Stimulated activated CD4-positive, alpha-beta T cell treated with anti-CD3 and anti-CD28 coated beads, TNF-alpha, amount 100 ng/mL, for 24 hours (primary cell): ENCODE measurements at regions not wholly inside any gene's neighbourhood (a gene's known extent, or its start where the extent isn't known, plus 50 kb on each side); places are given as distances from the start of the nearest gene placed in this dataset.
"Not testable (repeated sequence)": the region's sequence is repeated elsewhere in the genome, so short reads cannot be mapped to it uniquely, and the experiment has no call there.

Source experiments
- DNase-seq, 3 experiments: peaks; one replicate each; pipeline ENCODE4 v3.0.0-alpha.2; 2020; ENCODE audit warnings: low read depth in 3 of 3

DNA sequence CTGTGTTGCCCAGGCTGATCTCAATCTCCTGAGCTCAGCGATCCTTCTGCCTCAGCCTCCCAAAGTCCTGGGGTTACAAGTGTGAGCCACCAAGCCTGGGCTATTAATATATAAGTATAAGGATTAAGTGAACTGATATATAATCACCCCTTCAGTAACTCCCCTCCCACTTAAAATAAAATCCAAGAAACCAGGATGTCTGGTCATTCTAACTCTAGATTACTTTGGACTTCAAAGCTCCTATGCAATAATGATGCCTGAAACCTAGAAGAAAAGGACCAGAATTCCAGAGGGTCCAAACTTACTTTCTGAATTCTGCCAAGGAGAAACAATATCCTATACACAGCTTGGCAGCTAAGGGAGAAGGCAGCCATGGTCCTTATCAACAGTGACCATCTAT lies 206.8 kb upstream of the ZNF217 start:
- no peak for DNase-seq

DNA sequence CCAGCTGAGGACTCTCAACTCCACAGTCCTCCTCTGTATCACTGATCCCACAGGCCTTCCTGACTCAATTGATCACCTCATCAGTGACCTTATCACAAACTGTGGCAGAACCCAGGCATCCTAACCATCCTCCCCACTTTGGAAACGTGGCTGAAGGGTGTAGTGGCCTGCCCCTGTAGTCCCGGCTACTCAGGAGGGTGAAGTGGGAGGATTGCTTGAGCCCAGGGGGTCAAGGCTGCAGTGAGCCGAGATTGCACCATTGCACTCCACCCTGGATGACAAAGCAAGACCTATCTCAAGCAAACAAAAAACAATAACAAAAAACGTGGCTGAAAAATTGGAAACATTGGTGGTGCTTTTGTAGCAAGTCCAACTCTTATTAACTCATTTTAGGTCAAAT lies 203.4 kb upstream of the ZNF217 start:
- DNase-seq = no peak

DNA sequence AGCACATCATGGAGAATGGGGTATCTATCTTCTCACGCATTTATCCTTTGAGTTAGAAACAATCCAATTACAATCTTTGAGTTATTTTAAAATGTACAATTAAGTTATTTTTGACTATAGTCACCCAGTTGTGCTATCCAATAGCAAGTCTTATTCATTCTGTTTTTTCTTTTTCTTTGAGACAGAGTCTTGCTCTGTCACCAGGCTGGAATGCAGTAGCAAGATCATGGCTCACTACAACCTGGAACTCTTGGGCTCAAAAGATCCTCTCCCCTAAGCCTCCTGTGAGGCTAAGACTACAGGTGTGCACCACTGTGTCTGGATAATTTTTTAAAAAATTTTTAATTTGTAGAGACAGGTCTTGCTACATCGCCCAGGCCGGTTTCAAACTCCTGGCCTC lies 201.5 kb upstream of the ZNF217 start:
- no peak for DNase-seq

DNA sequence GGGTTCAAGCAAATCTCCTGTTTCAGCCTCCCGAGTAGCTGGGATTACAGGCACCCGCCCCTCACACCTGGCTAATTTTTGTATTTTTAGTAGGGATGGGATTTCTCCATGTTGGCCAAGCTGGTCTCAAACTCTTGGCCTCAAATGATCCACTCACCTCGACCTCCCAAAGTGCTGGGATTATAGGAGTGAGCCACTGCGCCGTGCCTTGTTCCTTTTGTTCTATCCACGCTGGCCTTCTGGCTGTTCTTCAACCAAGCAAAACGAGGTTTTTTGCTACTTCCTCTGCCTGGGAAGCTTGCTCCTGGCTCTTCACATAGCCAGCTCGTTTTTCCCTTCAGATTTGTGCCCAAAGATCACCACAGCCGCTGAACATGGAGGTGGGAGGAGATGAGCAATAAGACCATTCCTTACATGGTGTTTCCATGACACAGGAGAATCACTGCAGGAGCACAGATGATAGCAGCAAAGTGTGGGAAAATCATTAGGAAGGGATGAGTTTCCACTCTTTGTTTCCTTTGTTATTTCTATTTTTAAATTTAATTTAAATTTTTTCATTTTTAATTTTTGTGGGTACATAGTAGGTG lies 201.0 kb upstream of the ZNF217 start:
- no peak for DNase-seq

DNA sequence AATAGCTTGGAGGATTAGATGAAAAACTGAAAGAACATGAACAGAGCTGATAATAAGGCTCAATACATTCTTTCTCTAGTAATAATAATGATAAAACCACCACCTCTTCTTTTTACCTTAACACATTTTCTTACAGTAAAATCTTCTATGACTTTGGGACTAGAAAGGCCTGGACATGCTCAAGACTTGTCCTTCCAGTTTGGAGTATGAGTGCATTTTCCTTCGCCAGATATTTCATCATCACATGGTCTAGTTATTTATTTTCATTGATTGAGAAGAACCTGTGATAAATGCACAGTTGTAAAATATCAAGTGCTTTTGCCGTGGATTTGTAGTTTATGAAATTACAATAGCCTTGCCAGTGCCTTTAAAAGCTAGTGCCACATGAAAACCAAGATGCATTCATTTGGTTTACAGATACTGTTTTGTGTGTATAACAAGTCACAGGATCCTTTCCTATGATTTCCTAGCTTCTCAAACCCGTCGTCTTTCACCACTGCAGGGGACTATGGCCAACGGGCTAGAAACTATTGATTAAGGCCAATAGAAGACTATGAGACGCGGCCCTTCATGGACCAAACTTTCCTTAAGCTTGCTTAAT lies 200.2 kb upstream of the ZNF217 start:
- no peak for DNase-seq

DNA sequence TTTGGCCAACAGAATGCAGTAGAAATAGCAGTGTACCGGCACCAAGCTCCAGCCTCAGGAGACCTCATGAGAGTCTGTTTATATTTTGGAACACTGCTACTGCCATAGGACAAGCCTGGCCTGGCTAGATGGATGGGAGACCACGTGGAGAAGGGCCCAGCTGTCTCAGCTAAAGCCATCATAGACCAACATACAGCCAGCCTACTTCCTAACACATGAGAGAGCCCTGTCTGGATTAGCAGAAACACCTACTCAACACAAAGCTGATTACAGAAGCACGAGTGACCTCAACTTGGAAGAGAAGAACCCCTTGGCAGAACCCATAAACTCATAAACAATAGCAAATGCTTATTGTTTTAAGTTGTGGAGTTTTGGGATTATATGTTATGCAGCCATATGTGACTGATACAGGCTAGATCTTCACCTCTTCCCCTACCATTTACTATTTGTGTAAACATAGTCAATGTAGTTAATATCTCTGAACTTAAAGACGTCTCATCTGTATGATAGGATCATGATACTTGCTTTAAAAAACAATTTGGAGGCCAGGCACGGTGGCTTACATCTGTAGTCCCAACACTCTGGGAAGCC lies 199.4 kb upstream of the ZNF217 start:
- no peak for DNase-seq

DNA sequence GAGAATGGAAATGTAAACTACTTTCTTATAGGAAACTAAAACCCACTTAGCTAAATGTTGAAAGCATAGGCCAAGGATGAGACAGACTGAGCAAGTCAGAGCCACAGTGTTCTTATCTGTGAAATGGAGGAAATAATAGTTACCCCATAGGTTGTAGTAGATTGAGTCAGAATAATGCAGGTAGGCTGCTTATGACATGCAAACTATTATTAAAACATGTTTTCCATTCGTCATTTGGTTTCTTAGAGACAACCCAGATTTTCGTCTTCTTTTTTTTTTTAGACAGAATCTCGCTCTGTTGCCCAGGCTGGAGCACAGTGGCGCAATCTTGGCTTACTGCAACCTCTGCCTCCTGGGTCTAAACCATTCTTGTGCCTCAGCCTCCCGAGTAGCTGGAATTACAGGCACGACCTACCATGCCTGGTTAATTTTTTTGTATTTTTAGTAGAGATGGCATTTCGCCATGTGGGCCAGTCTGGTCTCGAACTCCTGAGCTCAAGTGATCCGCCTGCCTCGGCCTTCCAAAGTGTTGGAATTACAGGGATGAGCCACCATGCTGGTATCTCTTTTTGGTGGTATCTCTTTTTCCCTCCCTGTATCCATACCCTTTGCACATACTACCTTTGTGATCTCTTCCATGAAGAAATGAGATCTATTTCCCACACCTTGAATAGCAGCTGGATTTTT lies 196.5 kb upstream of the ZNF217 start:
- no peak for DNase-seq

DNA sequence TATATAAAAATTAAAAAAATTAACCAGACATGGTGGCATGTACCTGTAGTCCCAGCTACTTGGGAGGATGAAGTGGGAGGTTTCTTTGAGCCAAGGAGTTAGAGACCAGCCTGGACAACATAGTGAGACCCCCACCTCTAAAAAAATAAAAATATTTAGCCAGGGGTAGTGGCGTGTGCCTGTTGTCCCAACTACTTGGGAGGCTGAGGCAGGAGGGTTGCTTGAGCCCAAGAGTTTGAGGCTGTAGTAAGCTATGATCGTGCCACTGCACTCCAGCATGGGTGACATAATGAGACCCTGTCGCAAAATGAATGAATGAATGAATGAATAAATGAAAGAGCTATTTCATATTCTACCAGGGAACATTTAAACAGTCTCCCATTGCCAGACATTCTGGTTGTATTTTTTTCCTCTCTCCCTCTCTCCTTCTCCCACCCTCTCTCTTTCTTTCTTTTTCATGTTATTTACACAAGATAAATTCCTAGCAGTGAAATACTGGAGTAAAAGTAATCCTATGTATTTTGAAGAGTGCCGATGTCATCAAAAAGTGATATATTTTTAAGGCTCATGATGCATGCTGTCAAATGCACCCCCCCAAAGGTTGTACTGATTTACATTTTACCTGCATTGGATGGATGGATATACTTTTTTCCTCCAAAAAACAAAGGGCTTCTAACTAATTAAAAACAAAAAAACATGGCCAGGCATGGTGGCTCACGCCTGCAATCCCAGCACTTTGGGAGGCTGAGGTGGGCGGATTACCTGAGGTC lies 194.8 kb upstream of the ZNF217 start:
- no peak for DNase-seq

DNA sequence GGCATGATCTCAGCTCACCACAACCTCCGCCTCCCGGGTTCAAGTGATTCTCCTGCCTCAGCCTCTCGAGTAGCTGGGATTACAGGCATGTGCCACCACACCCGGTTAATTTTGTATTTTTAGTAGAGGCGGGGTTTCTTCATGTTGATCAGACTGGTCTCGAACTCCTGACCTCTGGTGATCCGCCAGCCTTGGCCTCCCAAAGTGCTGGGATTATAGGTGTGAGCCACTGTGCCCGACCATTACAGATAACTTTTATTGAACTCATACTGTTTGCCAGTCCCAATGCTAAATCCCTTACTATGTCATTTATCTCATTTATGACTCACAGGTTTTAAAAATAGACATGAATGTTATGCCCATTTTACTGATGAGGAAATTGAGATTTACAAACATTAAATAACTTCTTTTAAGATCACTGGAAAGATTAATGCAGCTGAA lies 193.9 kb upstream of the ZNF217 start:
- DNase-seq = not testable (repeated sequence)

DNA sequence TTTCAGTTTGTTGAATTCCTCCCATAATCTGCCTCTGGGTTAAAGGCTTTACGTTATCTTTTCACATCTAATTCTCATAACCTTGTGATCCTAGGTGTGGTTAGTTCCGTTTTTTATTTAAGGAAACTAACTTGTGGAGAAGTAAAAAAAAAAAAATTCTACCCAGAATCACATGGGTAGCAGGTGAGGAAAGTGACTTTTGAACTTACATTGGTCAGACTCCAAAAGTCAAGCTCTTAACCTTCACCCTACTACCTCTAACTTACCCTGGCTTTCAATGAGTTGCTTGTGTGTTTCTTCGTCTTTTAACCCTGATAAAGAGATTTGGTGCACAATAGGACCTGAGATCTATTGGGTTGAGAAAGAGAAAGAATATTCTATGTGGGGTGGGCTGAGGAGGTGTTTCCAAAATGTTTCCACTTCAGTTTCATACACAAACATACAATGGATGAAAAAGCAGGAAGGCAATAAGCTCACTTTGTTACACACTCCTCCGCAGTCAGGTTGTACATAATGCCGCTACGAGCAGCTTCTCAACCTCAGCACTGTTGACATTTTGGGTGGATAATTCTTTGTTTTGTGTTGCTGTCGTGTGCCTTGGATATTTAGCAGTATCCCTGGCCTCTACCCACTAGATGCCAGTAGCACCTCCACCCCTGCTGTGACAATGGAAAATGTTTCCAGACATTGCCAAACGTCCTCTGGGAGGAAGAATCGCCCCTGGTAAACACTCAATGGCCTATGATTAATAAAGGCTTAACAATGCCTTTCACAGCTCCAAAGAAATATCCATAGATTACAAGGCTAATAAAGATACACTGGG lies 193.0 kb upstream of the ZNF217 start:
- no peak for DNase-seq

DNA sequence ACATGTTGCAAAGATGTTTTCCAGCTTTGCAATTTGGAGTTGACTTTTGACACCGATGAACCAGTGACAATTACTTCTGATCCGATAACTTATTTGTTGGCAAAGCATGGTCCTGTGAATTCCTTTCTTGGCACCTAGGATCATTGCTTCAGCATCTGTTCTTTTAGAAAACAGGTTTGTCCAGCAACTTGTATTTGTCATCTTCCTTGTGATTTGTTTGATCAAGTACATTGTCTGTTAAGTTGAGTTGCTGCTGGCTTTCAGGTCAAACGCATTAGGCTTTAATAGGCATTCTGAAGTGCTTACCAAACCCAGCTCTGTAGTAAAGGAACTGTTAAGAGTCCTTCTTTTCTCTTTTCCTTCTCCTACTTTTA lies 192.4 kb upstream of the ZNF217 start:
- no peak for DNase-seq

DNA sequence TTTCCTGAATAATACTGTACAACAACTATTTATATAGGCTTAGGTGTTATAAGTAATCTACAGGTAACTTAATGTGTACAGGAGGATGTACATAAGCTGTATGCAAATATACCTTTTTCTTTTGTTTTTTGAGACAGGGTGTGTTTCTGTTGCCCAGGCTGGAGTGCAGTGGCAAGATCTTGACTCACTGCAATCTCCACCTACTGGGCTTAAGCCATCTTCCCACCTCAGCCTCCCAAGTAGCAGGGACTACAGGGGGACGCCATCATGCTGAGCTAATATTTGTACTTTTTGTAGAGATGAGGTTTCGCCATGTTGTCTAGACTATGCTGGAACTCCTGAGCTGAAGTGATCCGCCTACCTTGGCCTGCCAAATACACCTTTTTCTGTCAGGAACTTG lies 191.7 kb upstream of the ZNF217 start:
- DNase-seq = no peak

DNA sequence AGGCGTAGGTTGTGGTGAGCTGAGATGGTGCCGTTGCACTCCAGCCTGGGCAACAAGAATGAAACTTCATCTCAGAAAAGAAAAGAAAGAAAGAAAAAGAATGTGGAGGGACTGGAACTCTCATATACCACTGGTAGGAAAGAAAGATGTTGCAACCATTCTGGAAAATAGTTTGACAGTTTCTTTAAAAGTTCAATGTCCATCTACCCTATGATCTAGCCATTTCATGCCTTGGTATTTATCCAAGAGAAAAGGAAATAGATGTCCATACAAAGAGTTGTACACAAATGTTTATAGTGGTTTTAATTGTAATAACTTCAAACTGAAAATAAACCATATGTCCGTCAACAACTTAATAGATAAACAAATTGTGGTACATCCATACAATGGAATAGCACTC lies 190.1 kb upstream of the ZNF217 start:
- DNase-seq = no peak

DNA sequence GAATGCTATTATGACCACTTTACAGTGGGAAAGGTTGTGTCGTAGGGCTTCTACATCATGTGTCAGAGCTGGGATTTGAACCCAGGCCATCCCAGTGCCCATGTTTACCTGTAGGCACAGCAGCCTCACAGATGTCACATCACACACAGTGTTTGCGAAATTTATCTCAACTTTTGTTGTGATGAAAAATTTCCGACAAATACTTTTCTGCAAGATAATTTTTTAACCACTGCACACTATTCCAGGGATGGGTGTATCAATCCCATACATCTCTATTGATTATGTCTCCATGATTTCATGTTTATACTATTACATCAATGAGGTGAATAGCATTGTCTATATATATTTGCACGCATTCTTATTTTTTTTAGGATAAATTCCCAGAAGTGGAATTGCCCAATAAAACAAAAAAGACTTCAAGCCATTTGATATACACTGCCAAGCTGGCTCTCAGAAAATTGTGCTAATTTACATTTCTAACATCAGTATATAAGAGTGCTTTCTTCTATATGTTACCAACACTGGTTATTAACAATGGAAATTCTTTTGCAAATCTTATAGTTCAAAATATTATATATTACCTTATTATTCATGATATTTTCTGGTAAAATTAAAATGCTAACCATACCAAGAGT lies 189.1 kb upstream of the ZNF217 start:
- DNase-seq = no peak

DNA sequence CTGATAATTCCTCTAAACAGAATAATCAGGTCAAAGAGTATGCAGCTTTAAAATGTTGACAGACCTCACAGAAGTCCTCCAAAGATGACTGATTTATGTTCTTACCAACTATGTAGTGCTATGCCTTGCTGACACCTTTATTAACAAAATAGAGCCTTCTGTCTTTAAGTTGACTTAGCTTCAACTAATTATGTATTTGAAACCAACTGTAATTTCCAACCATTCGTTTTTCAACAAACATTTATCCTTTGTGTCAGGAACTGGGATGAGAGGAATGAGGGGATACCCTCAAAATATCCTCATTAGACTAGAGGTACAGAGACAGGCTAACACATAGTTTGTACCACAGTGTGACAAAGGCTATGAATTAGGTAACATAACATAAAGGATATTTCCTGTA lies 186.2 kb upstream of the ZNF217 start:
- no peak for DNase-seq

DNA sequence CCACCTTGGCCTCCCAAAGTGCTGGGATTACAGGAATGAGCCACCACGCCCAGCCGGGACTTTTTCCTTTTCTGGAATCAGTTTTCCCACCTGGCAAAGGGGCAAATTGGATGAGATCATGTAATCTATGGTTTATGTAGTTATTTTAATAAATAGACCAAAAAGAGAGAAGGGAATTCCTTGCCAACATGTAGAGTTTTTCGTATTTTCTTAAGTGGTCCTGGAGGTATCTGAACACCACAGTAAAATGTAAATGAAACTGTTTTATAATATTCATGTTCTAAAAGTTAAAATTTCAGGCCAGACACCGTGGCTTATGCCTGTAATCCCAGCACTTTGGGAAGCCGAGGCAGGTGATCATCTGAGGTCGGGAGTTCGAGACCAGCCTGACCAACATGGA lies 185.1 kb upstream of the ZNF217 start:
- no peak for DNase-seq

DNA sequence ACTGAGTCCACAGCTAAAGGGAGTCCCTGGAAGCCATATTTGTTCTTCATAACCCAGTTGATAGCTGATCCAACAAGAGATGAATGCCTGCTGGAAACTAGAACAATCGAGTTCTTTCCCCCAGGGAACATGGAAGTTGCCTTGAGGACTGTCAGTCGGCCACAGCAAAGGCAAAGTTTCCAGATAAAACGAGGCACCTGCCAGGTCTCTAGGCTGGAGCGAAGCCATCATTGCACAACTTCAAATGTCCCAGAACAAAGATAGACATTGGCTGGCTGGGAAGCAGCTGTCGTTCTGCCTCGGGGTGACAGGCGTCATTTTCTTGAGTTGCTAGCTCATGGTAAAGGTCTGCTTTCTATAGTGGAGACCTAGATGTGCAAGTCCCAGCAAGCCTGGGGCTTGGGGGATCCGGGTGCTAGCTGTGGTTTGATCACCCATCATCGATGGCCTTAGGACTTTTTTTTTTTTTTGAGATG lies 184.4 kb upstream of the ZNF217 start:
- no peak for DNase-seq

DNA sequence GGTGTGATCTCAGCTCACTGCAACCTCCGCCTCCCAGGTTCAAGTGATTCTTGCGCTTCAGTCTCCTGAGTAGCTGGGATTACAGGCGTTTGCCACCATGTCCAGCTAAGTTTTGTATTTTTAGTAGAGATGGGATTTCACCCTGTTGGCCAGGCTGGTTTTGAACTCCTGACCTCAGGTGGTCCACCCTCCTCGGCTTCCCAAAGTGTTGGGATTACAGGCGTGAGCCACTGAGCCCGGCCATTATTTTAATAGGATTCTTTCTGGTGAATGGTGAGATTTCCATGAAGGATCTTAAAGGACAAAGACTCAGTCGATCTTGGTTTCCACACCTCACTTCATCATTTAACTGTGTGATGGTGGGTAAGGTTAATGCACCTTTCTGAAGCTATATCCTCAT lies 183.8 kb upstream of the ZNF217 start:
- not testable (repeated sequence) for DNase-seq

DNA sequence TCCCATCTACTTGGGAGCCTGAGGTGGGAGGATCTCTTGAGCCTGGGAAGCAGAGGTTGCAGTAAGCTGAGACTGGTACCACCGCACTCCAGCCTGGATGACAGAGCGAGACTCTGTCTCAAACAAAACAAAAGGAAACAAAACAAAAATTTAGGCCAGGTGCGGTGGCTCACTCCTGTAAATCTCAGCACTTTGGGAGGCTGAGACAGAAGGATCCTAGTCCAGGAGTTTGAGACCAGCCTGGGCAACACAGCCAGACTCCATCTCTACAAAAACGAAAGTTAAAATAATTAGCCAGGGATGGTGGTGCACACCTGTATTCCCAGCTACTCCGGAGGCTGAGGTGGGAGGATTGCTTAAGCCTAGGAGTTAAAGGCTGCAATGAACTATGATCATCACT lies 183.2 kb upstream of the ZNF217 start:
- DNase-seq = no peak

DNA sequence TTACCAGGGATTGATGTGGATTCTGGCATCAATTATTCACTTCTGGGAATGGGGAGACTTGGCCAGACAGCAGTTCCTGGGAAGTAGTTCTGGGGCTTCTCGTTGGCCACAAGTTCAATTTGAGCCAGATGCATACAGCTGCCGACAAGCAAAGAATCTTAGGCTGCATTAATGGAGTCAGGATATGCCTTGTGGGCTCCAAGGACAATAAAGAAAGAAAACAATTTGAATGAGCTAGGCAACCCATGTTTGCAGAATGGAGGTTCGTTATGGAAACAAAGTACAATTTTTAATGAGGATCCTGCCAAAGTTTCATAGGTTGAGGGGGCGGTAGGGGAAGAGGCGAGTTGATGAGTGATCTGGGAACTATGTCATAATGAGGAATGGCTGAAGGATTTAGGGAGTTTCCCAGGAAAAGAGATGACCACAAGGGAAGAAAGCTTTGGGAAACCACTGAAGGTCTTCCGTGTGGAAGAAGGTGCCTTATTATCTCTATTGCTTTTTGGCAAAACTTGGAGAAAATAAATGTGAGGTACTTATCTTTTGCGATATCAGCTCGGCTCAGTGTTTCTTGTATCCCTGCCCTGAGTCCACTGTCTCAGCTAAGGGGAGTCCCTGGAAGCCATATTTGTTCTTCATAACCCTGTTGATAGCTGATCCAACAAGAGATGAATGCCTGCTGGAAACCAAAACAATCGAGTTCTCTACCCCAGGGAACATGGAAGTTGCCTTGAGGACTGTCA lies 181.0 kb upstream of the ZNF217 start:
- no peak for DNase-seq
